MM.1S (cell line): ENCODE measurements at regions not wholly inside any gene's neighbourhood (a gene's known extent, or its start where the extent isn't known, plus 50 kb on each side); places are given as distances from the start of the nearest gene placed in this dataset.

ENCODE experiments used
- DNase-seq: peaks from one replicate; pipeline ENCODE4 v3.0.0-alpha.2; 2015
- H2AFZ ChIP-seq: fragments of 300-600 bp; sonication (generic); 2 replicates; pipeline ENCODE4 v1.6.0; 2016; ENCODE audit warnings: antibody characterized with exemption, low read length
- H3F3A ChIP-seq: fragments of 300-600 bp; sonication (generic); 2 replicates; pipeline ENCODE4 v1.6.1; 2016; ENCODE audit warnings: mild to moderate bottlenecking, antibody characterized with exemption, low read length, moderate library complexity, mixed read lengths; ENCODE audit not compliant: insufficient read depth
- H3K27ac ChIP-seq: fragments of 300-600 bp; sonication (generic); 2 replicates; pipeline ENCODE4 v1.5.1; 2016; ENCODE audit warnings: mild to moderate bottlenecking, low read length
- H3K27me3 ChIP-seq: fragments of 300-600 bp; sonication (generic); replicated peaks from 2 replicates; pipeline ENCODE4 v1.6.0; 2016; ENCODE audit warnings: low read length; ENCODE audit not compliant: insufficient read depth
- H3K36me3 ChIP-seq: fragments of 300-600 bp; sonication (generic); replicated peaks from 2 replicates; pipeline ENCODE4 v1.6.1; 2016; ENCODE audit warnings: mild to moderate bottlenecking, low read length, mixed read lengths; ENCODE audit not compliant: insufficient read depth
- H3K4me1 ChIP-seq: fragments of 300-600 bp; sonication (generic); 2 replicates; pipeline ENCODE4 v1.6.1; 2016; ENCODE audit warnings: low read length, mixed read lengths
- H3K4me2 ChIP-seq: fragments of 300-600 bp; sonication (generic); 2 replicates; pipeline ENCODE4 v1.6.0; 2016; ENCODE audit warnings: low read depth, low read length
- H3K4me3 ChIP-seq: fragments of 300-600 bp; sonication (generic); 2 replicates; pipeline ENCODE4 v1.5.1; 2016; ENCODE audit warnings: low read length, mixed read lengths
- H3K79me2 ChIP-seq: fragments of 300-600 bp; sonication (generic); 2 replicates; pipeline ENCODE4 v1.6.1; 2016; ENCODE audit warnings: mixed run types, low read length, mixed read lengths
- H3K9ac ChIP-seq: fragments of 300-600 bp; sonication (generic); 2 replicates; pipeline ENCODE4 v1.6.1; 2016; ENCODE audit warnings: low read length, mixed read lengths
- H3K9me2 ChIP-seq: fragments of 300-600 bp; sonication (generic); replicated peaks from 2 replicates; pipeline ENCODE4 v1.6.1; 2016; ENCODE audit warnings: mild to moderate bottlenecking, low read length, mixed read lengths; ENCODE audit not compliant: insufficient read depth
- H3K9me3 ChIP-seq: fragments of 300-600 bp; sonication (generic); replicated peaks from 2 replicates; pipeline ENCODE4 v1.6.1; 2016; ENCODE audit warnings: mild to moderate bottlenecking, low read length, mixed read lengths; ENCODE audit not compliant: insufficient read depth
- H4K20me1 ChIP-seq: fragments of 300-600 bp; sonication (generic); 2 replicates; pipeline ENCODE4 v1.6.1; 2016; ENCODE audit warnings: mild to moderate bottlenecking, low read length, moderate library complexity, mixed read lengths; ENCODE audit not compliant: insufficient read depth
- CTCF ChIP-seq: fragments of 300-600 bp; sonication (generic); IDR thresholded peaks from 2 replicates; pipeline ENCODE4 v1.5.1; 2016; ENCODE audit warnings: antibody characterized with exemption, low read length, mixed read lengths
- EZH2 ChIP-seq: fragments of 300-600 bp; sonication (generic); optimal IDR thresholded peaks from 2 replicates; pipeline ENCODE3; 2017; ENCODE audit warnings: low read depth, mild to moderate bottlenecking, antibody characterized with exemption, low read length, mixed read lengths
- EZH2phosphoT487 ChIP-seq: fragments of 300-600 bp; sonication (generic); IDR thresholded peaks from 2 replicates; pipeline ENCODE4 v1.6.1; 2018; ENCODE audit warnings: antibody characterized with exemption, low read length

- Histone ChIP-seq H3K27ac (no peak overlapping the region), H3K27me3 (no peaks in the 10 kb centered on the region), H3K4me3 (no peak overlapping the region), H3K4me2 (no peak overlapping the region), H3F3A (no peaks in the 10 kb centered on the region), H3K36me3 (no peaks in the 10 kb centered on the region), H3K9me2 (no peaks in the 10 kb centered on the region), H4K20me1 (no peaks in the 10 kb centered on the region), H3K79me2 (no peaks in the 10 kb centered on the region), H3K9me3 (no peaks in the 10 kb centered on the region), H3K4me1 (no peaks in the 10 kb centered on the region), H3K9ac (no peak overlapping the region), H2AFZ (no peak overlapping the region)
- DNase-seq, result no peak
- TF ChIP-seq CTCF, result no peak
- no peak for TF ChIP-seq EZH2phosphoT487
- no peak for TF ChIP-seq EZH2
Measured at GRCh38 chr5:110195288-110195687, 505.6 kb downstream of the MAN2A1 start.

DNA sequence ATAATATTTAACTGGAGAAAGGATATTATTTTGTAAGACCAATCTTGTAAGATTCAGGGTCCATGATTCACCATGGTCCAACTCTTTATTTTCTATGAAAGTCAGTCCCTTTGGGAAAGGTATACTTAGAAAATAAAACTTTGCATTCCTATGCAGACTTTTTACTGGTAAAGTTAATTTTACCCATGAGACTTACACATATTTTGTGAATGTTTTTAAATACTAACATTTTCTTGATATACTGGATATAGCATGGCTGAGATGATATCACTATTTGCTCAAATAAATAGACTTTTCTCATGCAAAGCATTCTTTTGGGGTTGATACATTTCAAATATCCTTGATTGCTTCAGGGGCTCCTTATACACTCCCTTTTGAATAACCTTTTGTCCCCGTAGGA lies 512.1 kb downstream of the MAN2A1 start:
- no peak for DNase-seq
- Histone ChIP-seq H3K27me3 (no peaks in the 10 kb centered on the region), H3K4me2 (no peak overlapping the region), H3K36me3 (no peaks in the 10 kb centered on the region), H4K20me1 (no peaks in the 10 kb centered on the region), H3K27ac (no peak overlapping the region), H3F3A (no peaks in the 10 kb centered on the region), H3K4me3 (no peak overlapping the region), H3K4me1 (no peaks in the 10 kb centered on the region), H3K9ac (no peak overlapping the region), H3K79me2 (no peaks in the 10 kb centered on the region), H2AFZ (no peak overlapping the region), H3K9me2 (no peaks in the 10 kb centered on the region), H3K9me3 (no peaks in the 10 kb centered on the region)
- no peak for TF ChIP-seq CTCF
- no peak for TF ChIP-seq EZH2
- TF ChIP-seq EZH2phosphoT487, result no peak

GRCh38 chr5:110203661-110204060 lies 513.9 kb downstream of the MAN2A1 start:
- no peak overlapping the region for H3K4me3 ChIP-seq
- no peak overlapping the region for H3K4me2 ChIP-seq

More at GRCh38 chr5:110203661-110204060, 513.9 kb downstream of the MAN2A1 start:
- DNase-seq, result no peak
- Histone ChIP-seq H3K4me1 (no peaks in the 10 kb centered on the region), H3K9me3 (no peaks in the 10 kb centered on the region), H3K79me2 (no peaks in the 10 kb centered on the region), H3K9ac (no peak overlapping the region), H4K20me1 (no peaks in the 10 kb centered on the region), H3K27me3 (no peaks in the 10 kb centered on the region), H3K36me3 (no peaks in the 10 kb centered on the region), H2AFZ (no peak overlapping the region), H3K9me2 (no peaks in the 10 kb centered on the region), H3F3A (no peaks in the 10 kb centered on the region), H3K27ac (no peak overlapping the region)
- TF ChIP-seq EZH2, result no peak
- no peak for TF ChIP-seq EZH2phosphoT487
- no peak for TF ChIP-seq CTCF
